ENCODE measurements at regions not wholly inside any gene's neighbourhood (a gene's known extent, or its start where the extent isn't known, plus 50 kb on each side); places are given as distances from the start of the nearest gene placed in this dataset.
A peak's percentile ranks its signal among the peaks of the same experiment; 100 is the strongest.

DNA sequence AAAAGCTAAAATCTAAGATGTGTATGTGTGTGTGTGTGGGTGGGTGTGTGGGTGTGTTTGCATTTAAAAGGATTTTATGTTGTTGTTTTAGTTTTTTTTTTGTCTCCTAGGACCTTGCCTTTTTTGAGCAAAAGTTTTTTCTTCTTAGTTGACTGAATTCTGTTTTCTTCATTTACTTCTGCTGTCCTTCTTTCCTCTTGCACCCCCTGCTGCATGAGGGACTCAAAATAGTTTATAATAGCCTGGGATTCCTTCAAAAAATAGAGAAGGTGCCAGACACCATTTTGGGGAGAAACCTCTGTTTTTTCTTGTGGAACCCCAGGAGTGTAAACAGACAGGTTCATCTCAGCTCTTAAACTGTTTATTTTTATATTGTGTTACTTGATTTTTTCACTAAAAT, 817.7 kb downstream of the TBC1D22A start:
- 0 out of 2 replicates have a peak, but pooled peaks have one; percentile 12 for TF ChIP-seq CTCF (conservative IDR thresholded peaks at IDR 0.05)

DNA sequence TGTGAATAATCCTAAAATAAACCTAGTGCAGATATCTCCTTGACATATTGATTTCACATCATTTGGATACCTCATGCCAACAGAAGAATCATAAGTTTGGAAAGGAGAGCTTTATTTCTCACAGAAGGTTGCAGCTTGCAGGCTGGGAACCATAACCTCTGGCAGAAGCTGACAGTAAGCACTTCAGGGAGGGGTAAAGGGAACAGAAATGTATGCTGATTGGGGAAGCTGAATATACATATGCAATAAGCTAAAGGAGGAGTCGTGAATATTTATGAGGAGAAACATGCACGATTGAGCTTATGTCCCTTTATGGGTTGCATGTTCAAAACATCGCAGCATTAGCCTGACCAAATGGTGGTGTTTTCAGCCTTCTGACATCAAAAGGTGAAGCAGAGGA, 814.5 kb downstream of the TBC1D22A start:
- H3K27ac ChIP-seq: no peak overlapping the region
- no peak for TF ChIP-seq CTCF (conservative IDR thresholded peaks at IDR 0.05)

More for the DNA sequence above, 817.7 kb downstream of the TBC1D22A start:
- H3K27ac ChIP-seq: no peak overlapping the region

DNA sequence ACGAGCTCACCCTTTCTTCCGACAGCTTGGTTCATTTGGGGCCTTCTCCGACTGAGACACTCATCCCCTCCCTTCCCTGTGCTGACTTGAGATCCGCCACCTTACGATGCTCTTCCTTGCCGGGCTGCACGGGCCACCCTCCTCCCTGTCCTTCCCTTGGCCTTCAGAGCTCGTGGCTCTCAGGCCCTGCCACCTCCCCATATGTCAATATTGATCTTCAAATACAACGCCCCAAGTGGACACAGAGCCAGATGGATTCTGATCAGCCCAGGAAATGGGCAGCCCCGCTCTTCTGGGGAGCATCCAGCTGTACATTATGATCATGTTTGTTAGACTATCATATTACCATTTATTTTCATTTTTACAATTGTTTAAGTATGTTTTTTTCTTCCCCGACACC, 812.8 kb downstream of the TBC1D22A start:
- TF ChIP-seq CTCF (conservative IDR thresholded peaks at IDR 0.05): no peak
- H3K27ac ChIP-seq: no peak overlapping the region

GRCh38 chr22:47574556-47574955, 812.1 kb downstream of the TBC1D22A start:
- H3K27ac ChIP-seq: no peak overlapping the region
- no peak for TF ChIP-seq CTCF (conservative IDR thresholded peaks at IDR 0.05)

DNA sequence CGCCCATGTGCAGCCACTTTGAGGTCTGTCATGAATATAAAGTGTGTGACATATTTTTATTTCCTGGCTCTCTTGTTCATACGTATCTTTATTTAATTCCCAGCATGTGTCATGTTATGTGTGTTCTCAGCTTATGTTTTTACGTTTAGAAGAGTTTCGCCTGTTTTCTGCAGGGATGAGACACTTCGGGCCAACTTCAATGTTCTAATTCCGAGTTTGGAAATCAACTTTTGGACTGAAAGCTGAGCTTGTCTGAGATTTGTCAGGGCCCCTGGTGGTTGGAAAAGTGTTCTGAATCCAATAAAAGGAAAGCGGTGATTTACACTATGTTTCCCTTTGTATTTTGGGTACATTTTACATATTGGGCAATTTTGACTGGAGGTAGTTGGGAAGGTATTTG, 810.7 kb downstream of the TBC1D22A start:
- no peak for TF ChIP-seq CTCF (conservative IDR thresholded peaks at IDR 0.05)
- no peak overlapping the region for H3K27ac ChIP-seq

- TF ChIP-seq CTCF (conservative IDR thresholded peaks at IDR 0.05): no peak
- no peak overlapping the region for H3K27ac ChIP-seq
Observed at GRCh38 chr22:47572443-47572842, 810.0 kb downstream of the TBC1D22A start.

DNA sequence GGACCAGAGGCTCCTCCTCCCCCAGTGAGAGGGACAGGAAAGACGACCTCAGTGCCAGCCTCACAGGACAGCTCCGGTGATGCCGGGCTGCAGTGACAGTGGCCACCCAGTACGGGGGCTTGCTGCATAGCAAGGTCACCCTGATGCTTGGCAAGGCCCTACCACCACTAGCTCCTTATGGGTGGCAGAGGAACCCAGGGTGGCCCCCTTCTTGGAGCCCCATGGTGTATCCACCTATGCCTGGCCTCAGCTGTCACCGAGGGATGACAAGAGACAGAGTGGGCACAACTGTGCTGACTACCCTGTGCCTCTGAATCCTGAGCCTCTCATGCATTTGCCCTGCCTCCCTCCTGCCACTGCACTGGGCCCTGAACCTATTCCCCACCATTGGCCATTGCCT, 809.2 kb downstream of the TBC1D22A start:
- H3K27ac ChIP-seq: no peak overlapping the region
- TF ChIP-seq CTCF (conservative IDR thresholded peaks at IDR 0.05): no peak

- no peak for TF ChIP-seq CTCF (conservative IDR thresholded peaks at IDR 0.05)
- H3K27ac ChIP-seq: no peak overlapping the region
Observed at GRCh38 chr22:47570851-47571250, 808.4 kb downstream of the TBC1D22A start.

Data from VCaP (cell line).